ENCODE measurements at regions not wholly inside any gene's neighbourhood (a gene's known extent, or its start where the extent isn't known, plus 50 kb on each side); places are given as distances from the start of the nearest gene placed in this dataset.

DNA sequence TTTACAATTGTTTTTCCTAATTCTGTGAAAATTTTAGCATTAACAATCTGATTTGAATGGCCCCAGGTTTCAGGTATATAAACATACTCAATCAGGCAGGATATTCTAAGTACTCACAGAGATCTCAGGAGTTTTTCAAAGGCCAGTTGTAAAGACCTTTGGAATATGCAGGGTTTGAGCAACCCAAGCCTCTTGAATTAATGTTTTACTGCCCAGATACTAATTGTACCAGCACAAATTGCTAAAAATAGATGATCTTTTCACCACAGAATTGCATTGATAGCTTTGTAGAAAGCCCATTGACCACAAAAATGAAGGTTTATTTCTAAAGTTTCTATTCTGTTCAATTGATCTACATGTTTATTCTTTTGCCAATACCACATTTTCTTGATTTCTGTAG is 186.5 kb downstream of the OSTF1 start:
- no peak for DNase-seq (ENCODE audit: low read depth)
- no peak overlapping the region for H3K4me3 ChIP-seq (ENCODE audit: low read depth, low read length)
- TF ChIP-seq, protein P1, sequence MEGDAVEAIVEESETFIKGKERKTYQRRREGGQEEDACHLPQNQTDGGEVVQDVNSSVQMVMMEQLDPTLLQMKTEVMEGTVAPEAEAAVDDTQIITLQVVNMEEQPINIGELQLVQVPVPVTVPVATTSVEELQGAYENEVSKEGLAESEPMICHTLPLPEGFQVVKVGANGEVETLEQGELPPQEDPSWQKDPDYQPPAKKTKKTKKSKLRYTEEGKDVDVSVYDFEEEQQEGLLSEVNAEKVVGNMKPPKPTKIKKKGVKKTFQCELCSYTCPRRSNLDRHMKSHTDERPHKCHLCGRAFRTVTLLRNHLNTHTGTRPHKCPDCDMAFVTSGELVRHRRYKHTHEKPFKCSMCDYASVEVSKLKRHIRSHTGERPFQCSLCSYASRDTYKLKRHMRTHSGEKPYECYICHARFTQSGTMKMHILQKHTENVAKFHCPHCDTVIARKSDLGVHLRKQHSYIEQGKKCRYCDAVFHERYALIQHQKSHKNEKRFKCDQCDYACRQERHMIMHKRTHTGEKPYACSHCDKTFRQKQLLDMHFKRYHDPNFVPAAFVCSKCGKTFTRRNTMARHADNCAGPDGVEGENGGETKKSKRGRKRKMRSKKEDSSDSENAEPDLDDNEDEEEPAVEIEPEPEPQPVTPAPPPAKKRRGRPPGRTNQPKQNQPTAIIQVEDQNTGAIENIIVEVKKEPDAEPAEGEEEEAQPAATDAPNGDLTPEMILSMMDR (IDR thresholded peaks at IDR 0.05; ENCODE audit: insufficient read depth, low read length) = no peak

DNA sequence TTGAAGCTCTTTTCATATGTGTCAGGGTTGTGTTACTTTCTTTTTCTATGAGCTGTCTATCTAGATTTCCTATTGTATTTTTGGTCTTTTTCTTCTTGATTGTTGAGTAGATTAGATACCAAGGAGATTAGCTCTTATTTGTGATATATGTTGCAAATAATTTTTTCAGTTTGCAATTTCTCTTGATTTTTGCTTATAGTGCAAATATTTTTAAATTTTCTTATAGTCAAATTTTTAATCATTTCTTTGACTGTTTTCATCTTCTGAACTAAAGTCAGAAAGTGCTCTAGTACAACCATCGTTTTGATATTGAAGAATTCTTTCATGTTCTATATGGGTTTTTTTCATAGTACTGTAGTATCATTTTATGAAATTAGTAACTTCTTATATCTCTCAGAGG is 193.7 kb downstream of the OSTF1 start:
- DNase-seq (ENCODE audit: low read depth) = no peak
- TF ChIP-seq, protein P1 (IDR thresholded peaks at IDR 0.05; ENCODE audit: insufficient read depth, low read length) = no peak
- no peak overlapping the region for H3K4me3 ChIP-seq (ENCODE audit: low read depth, low read length)

DNA sequence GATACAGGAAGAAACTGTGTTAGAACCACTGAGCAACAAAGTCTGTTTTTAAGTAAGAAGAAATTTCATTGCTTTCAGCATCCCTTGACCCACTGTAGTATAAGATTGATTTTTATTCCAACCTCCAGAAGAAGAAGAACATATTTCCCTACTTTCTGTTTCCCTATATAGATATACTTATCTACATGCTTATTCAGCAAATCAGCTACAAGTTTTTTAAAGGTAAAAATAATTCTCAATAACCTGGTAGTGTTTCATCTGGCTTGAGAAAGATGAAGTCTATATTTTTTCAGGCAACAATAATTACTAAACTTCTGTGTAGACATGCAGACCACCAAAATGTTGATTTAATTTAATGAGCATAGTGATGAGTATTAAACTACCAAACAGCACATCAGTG is 201.0 kb downstream of the OSTF1 start:
- H3K4me3 ChIP-seq (ENCODE audit: low read depth, low read length) = no peak overlapping the region
- DNase-seq (ENCODE audit: low read depth) = no peak
- TF ChIP-seq, protein P1 (IDR thresholded peaks at IDR 0.05; ENCODE audit: insufficient read depth, low read length) = no peak

DNA sequence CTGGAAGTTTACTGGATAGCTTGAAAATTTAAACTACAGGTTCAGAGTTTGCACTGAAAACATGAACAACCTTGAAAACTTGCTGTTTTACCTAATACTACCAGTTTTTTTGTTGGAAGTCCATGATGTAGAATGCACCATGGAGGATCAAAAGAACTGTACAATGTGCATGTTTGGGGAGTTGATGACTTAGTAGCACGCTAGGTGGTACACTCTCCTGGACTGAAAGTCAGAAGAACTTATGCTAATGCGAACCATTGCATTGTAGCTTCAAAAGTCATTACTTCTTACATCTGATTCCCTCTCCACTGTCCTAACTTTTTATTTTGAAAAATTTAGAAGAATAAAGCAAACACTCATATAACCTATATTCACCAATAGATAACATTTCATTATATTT is 211.0 kb downstream of the OSTF1 start:
- peak; percentile 0 for DNase-seq (ENCODE audit: low read depth)
- no peak overlapping the region for H3K4me3 ChIP-seq (ENCODE audit: low read depth, low read length)
- TF ChIP-seq, protein P1 (IDR thresholded peaks at IDR 0.05; ENCODE audit: insufficient read depth, low read length) = no peak

DNA sequence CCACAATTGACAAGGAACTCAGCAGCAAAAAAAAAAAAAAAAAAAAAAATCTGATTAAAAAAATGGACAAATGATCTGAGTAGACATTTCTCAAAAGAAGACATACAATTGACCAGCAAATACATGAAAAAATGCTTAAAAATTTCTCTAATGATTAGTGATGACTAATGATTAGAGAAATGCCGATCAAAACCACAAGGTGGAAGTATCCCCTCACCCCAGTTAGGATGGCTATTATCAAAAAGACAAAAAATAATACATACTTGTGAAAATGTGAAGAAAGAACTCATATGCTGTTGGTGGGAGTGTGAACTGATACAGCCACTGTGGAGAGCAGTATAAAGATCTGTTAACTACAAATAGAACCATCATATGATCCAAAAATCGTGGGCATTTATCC is 245.3 kb downstream of the OSTF1 start:
- TF ChIP-seq, protein P1 (IDR thresholded peaks at IDR 0.05; ENCODE audit: insufficient read depth, low read length) = no peak
- H3K4me3 ChIP-seq (ENCODE audit: low read depth, low read length) = no peak overlapping the region
- DNase-seq (ENCODE audit: low read depth) = no peak

DNA sequence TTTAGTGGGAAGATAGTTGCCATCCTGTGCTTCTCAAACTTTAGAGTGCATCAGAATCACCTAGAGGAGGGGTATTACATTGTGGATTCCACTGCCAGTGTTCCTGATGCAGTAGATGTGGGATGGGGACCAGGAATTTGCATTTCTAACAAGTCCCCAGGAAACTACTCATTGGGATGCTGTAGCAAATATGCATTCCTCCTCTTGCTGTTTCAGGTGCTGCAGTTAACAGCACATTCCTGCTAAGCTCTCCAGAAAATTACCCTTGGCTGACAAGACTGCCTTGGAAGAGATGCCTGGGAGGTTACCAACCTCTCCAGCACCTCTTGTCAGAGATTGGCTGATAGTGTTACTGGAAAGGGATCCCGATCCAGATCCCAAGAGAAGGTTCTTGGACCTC is 270.5 kb downstream of the OSTF1 start:
- TF ChIP-seq, protein P1 (IDR thresholded peaks at IDR 0.05; ENCODE audit: insufficient read depth, low read length) = no peak
- DNase-seq (ENCODE audit: low read depth) = no peak
- H3K4me3 ChIP-seq (ENCODE audit: low read depth, low read length) = no peak overlapping the region

DNA sequence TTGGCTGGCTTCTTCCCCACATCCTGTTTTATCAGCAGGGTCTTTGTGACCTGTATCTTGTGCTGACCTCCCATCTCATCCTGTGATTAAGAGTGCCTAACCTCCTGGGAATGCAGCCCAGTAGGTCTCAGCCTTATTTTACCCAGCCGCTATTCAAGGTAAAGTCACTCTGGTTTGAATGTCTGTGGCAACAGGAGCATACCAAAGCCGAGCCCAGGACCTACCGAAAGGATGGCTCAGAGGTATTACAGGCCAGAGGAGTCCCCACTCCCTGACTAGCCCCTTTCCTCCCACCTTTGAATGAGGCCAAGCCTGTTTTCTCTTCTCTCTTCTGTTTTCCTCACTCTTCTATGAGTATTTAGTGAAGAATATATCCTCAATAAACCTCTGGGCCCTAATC is 271.3 kb downstream of the OSTF1 start:
- TF ChIP-seq, protein P1 (IDR thresholded peaks at IDR 0.05; ENCODE audit: insufficient read depth, low read length) = no peak
- no peak for DNase-seq (ENCODE audit: low read depth)
- H3K4me3 ChIP-seq (ENCODE audit: low read depth, low read length) = no peak overlapping the region

Measured in fibroblast of the aortic adventitia (primary cell).